Spinal cord (tissue), 9 donors: ENCODE measurements at regions not wholly inside any gene's neighbourhood (a gene's known extent, or its start where the extent isn't known, plus 50 kb on each side); places are given as distances from the start of the nearest gene placed in this dataset.

ENCODE experiments used
- DNase-seq, 6 donors: peaks; one replicate each; pipeline versions ENCODE4 v3.0.0 to v3.0.0-alpha.2; 2013 to 2015; ENCODE audit warnings: low spot score in 6 of 6, low read depth in 4 of 6
- H3K27ac ChIP-seq: one replicate; pipeline ENCODE4 v1.5.1; 2013; ENCODE audit warnings: low read depth, low read length, control low read depth
- H3K27me3 ChIP-seq: one replicate; pipeline ENCODE4 v1.6.1; 2013; ENCODE audit warnings: low read length; ENCODE audit not compliant: control insufficient read depth, insufficient read depth
- H3K36me3 ChIP-seq: one replicate; pipeline ENCODE4 v1.6.1; 2013; ENCODE audit warnings: low read length; ENCODE audit not compliant: control insufficient read depth, insufficient read depth
- H3K4me1 ChIP-seq: one replicate; pipeline ENCODE4 v1.6.1; 2013; ENCODE audit warnings: low read length; ENCODE audit not compliant: control insufficient read depth, insufficient read depth
- H3K4me3 ChIP-seq: one replicate; pipeline ENCODE4 v1.5.1; 2013; ENCODE audit warnings: low read depth, low read length, control low read depth
- H3K9me3 ChIP-seq: one replicate; pipeline ENCODE4 v1.6.1; 2013; ENCODE audit warnings: low read length; ENCODE audit not compliant: control insufficient read depth, insufficient read depth
- WGBS: methylation state at CpG from one replicate; pipeline ENCODE4 v1.1.5; 2013; ENCODE audit warnings: missing lambda C conversion rate; ENCODE audit not compliant: insufficient coverage; 5-methylcytosine and 5-hydroxymethylcytosine counted together
- donor health status: healthy.

- no peaks in the 10 kb centered on the region for H3K4me1 ChIP-seq
- no CpG with 5 or more reads among the region's 4 CpGs for WGBS
- H3K27ac ChIP-seq, result no peak overlapping the region
- no peaks in the 10 kb centered on the region for H3K36me3 ChIP-seq
- DNase-seq, result no peak
- H3K27me3 ChIP-seq, result no peaks in the 10 kb centered on the region
- H3K9me3 ChIP-seq, result no peaks in the 10 kb centered on the region
- H3K4me3 ChIP-seq, result no peak overlapping the region
Measured at GRCh38 chr5:143554918-143555477, 151.5 kb upstream of the NR3C1 start.

DNA sequence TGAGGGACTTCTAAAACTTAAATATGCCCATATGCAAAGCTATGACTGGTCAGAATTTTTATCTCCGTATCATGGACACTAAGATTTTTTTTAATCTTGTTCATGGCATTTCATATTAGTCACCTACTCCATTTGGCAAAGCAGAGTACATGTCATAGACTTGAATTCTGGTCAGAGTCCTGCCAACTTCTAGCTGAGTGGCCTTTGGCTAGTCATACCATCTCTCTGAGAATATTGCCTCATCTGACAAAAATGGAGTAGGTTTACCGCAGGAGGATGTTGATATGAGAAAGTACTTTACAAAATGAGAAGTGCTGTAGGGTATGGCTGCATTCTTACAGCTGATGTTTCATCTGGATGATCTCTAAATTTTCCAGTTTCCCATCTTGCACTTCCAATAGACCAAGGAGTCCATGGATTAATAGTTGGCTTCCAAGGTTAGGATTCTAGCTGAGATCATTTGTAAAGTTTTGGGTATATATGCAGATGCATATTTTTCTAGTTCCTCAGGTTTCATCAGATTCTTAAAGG, 150.8 kb upstream of the NR3C1 start:
- DNase-seq, result no peak
- WGBS, result 100% methylated on average over 1 of the region's 2 CpGs
- no peak overlapping the region for H3K4me3 ChIP-seq

DNA sequence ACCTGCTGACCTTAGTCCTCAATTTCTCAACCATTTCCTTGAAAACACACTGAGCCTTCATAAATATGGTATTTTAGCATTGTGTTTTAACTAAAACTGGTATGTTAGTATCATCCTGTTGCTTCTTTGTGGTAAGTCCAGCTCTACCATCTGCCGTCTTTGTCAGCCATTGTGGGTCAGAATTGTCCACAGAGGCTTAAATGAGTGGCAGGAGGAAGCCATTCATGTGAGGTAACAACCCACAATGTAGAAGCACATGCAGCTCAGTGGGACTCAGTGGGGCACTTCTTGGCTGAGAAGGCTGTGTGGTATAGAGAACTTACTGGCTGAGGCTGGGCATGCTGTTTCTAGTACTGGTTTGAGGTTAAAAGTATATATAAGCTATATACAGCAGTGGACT, 149.2 kb upstream of the NR3C1 start:
- no peaks in the 10 kb centered on the region for H3K9me3 ChIP-seq
- H3K27ac ChIP-seq, result no peak overlapping the region
- no peak for DNase-seq
- H3K36me3 ChIP-seq, result no peaks in the 10 kb centered on the region
- no peaks in the 10 kb centered on the region for H3K27me3 ChIP-seq
- H3K4me1 ChIP-seq, result no peaks in the 10 kb centered on the region
- H3K4me3 ChIP-seq, result no peak overlapping the region
- 100% methylated on average over 1 of the region's 1 CpG for WGBS

More for the DNA sequence above, 150.8 kb upstream of the NR3C1 start:
- Histone ChIP-seq H3K27me3 (no peaks in the 10 kb centered on the region), H3K4me1 (no peaks in the 10 kb centered on the region), H3K9me3 (no peaks in the 10 kb centered on the region), H3K36me3 (no peaks in the 10 kb centered on the region), H3K27ac (no peak overlapping the region)

DNA sequence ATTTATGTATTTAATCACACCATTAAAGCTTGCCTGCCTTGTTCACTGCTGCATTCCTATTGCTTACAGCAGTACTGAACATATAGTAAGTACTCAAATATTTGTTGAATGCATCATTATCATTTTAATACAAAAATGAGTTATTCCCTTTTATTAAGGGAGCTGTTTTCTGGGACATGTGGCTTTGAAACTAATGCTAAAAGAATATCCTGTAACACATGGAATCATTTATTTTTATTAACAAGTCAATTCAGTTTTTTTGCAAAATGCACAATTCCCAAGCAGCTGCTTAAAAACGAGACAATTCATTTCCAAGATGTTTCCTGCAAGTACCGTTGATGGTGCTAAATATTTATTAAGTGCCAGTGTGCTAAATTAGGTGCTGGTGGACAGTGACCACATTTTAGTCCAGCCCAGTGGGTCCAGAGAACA, 148.3 kb upstream of the NR3C1 start:
- Histone ChIP-seq H3K9me3 (no peaks in the 10 kb centered on the region), H3K36me3 (no peaks in the 10 kb centered on the region), H3K4me3 (no peak overlapping the region), H3K4me1 (no peaks in the 10 kb centered on the region), H3K27ac (no peak overlapping the region), H3K27me3 (no peaks in the 10 kb centered on the region)
- DNase-seq, result no peak
- WGBS, result no CpG with 5 or more reads among the region's 2 CpGs

DNA sequence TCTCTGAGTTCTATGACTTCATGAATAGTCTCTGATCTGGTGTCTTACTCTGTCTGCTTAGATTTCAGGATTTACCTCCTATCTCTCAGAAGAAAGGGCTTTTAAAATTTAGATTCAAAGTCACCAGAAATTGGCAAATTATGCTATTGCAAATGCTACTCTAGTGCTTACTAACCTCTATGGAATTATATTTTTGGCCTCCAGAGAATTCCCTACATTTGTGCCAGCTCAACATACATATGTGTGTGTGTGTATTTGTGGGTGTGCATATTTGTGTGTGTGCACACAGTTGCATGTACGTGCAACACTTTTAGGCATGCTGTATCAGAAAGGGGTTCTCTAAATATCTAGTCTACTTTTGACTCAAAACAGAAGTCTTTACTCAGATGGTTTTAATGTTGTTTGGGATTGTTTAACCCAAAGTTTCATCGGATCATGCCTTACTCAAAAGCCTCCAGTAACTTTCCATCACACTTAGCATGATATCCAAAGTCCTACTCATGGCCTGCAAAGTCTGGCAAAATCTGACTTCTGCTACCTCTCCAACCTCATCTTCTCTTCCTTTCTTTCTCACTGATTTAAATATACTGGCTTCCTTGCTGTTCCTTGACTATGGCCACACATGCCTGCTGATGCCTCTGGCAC, 147.6 kb upstream of the NR3C1 start:
- Histone ChIP-seq H3K36me3 (no peaks in the 10 kb centered on the region), H3K27ac (no peak overlapping the region), H3K4me3 (no peak overlapping the region), H3K9me3 (no peaks in the 10 kb centered on the region), H3K27me3 (no peaks in the 10 kb centered on the region), H3K4me1 (no peaks in the 10 kb centered on the region)
- WGBS, result no CpG with 5 or more reads among the region's 2 CpGs
- no peak for DNase-seq

- DNase-seq, result no peak
- Histone ChIP-seq H3K4me1 (no peaks in the 10 kb centered on the region), H3K4me3 (no peak overlapping the region), H3K27ac (no peak overlapping the region), H3K36me3 (no peaks in the 10 kb centered on the region), H3K27me3 (no peaks in the 10 kb centered on the region), H3K9me3 (no peaks in the 10 kb centered on the region)
Measured at GRCh38 chr5:143547342-143547741, 143.9 kb upstream of the NR3C1 start.

DNA sequence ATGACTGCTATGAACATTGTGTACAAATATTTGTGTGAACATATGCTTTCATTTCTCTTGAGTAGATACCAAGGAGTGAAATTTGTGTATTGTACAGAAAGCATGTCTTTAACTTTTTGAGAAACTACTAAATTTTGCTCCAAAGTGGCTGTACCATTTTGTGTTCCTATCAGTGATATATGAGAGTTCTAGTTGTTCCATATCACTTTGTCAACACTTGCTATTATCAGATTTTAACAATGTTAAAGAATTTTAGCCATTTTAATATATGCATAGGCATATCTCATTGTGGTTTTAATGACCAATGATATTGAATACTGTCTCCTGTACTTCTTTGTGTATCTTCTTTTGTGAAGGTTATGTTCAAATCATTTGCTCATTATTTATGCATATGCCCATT, 142.9 kb upstream of the NR3C1 start:
- H3K27ac ChIP-seq, result no peak overlapping the region
- DNase-seq, result no peak
- no peaks in the 10 kb centered on the region for H3K36me3 ChIP-seq
- no peak overlapping the region for H3K4me3 ChIP-seq
- no peaks in the 10 kb centered on the region for H3K9me3 ChIP-seq
- H3K4me1 ChIP-seq, result no peaks in the 10 kb centered on the region
- H3K27me3 ChIP-seq, result no peaks in the 10 kb centered on the region

GRCh38 chr5:143544606-143545005, 141.1 kb upstream of the NR3C1 start:
- no peaks in the 10 kb centered on the region for H3K36me3 ChIP-seq
- no peak overlapping the region for H3K4me3 ChIP-seq
- H3K4me1 ChIP-seq, result no peaks in the 10 kb centered on the region
- no peak for DNase-seq
- H3K9me3 ChIP-seq, result no peaks in the 10 kb centered on the region
- no peak overlapping the region for H3K27ac ChIP-seq
- no peaks in the 10 kb centered on the region for H3K27me3 ChIP-seq

DNA sequence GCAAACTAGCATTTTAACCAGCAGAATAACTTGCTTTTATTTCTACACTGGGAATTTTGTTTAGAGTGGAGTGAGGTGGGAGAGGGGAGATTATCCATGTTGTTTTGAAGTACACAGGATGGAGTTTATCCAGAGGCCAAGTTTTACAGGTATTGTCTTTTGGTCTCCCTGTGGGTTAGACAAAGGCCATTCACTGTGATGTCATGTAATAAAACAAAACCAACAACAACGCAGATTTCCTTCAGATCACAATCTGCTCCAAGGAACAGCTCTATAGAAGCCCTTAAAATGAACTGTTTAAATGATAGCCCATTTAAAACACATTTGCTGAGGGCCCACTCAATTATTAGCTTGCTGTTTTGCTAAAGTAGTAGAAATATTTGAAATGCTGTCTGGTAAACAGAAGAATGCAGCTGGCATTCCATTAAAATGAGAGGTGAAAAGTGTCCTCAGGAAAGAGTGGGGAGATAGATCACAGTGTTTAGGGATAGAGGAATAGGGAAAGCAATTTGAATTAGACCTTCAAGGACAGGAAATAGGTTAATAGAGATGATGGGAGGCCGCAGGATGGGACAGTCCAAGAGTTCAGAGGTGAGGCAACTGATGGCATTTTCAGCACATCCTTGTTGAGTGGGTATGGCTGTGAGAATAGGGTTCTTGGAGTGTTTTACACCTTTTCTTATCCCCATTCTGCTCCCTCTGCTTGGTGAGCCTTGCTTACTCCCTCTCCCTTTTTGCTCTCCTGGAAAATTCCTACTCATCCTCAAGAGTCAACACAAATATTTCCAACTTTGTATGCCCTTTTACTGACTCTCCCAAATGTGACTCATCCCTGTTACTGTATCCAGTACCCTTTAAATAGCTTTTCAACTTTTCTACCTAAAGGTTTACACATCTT, 140.1 kb upstream of the NR3C1 start:
- DNase-seq, result peak in 1 of 6 donors; percentile 28
- WGBS, result 100% methylated on average over 1 of the region's 2 CpGs
- H3K27me3 ChIP-seq, result no peaks in the 10 kb centered on the region
- H3K27ac ChIP-seq, result no peak overlapping the region
- no peak overlapping the region for H3K4me3 ChIP-seq
- H3K4me1 ChIP-seq, result no peaks in the 10 kb centered on the region
- no peaks in the 10 kb centered on the region for H3K9me3 ChIP-seq
- H3K36me3 ChIP-seq, result no peaks in the 10 kb centered on the region

DNA sequence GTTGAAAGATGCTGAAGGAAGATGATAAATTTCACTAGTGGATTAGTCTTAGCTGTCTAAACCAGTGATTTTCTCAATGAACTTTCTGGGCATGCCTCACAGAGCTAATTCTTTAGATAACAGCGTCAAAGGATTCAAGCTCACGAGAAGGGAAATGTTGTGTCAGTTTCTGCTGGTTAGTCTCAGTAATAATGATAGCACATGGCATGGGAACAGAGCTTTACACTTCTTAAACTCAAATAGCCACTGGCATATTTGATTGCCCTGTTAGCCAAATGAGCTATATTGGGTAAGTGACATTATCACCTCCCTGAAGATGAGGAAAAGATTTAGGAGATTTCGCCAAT, 139.3 kb upstream of the NR3C1 start:
- H3K27ac ChIP-seq, result no peak overlapping the region
- H3K27me3 ChIP-seq, result no peaks in the 10 kb centered on the region
- H3K9me3 ChIP-seq, result no peaks in the 10 kb centered on the region
- WGBS, result no CpG with 5 or more reads among the region's 3 CpGs
- H3K4me3 ChIP-seq, result no peak overlapping the region
- H3K36me3 ChIP-seq, result no peaks in the 10 kb centered on the region
- no peak for DNase-seq
- H3K4me1 ChIP-seq, result no peaks in the 10 kb centered on the region
